Activated naive CD4-positive, alpha-beta T cell treated with anti-CD3 and anti-CD28 coated beads for 36 hours (primary cell): ENCODE measurements at regions not wholly inside any gene's neighbourhood (a gene's known extent, or its start where the extent isn't known, plus 50 kb on each side); places are given as distances from the start of the nearest gene placed in this dataset.

Experiments used
- CTCF ChIA-PET: fragments of 350-600 bp; sonication (Branson Sonifier 250); formaldehyde crosslinking; loops from one replicate; lab custom pipeline; 2021; ENCODE audit warnings: antibody characterized with exemption; lab: Charles Lee
- DNase-seq: peaks from one replicate; pipeline ENCODE4 v3.0.0-alpha.2; 2020
- H3K27ac Mint-ChIP-seq: one replicate; pipeline ENCODE4 v1.8.0; 2021; ENCODE audit warnings: mild to moderate bottlenecking, mixed read lengths
- H3K27me3 Mint-ChIP-seq: one replicate; pipeline ENCODE4 v1.8.0; 2021; ENCODE audit warnings: low read depth, mixed read lengths
- H3K36me3 Mint-ChIP-seq: one replicate; pipeline ENCODE4 v1.8.0; 2021; ENCODE audit warnings: low read depth, mixed read lengths
- H3K4me1 Mint-ChIP-seq: one replicate; pipeline ENCODE4 v1.8.0; 2021; ENCODE audit warnings: low read depth, mixed read lengths
- H3K4me3 Mint-ChIP-seq: one replicate; pipeline ENCODE4 v1.8.0; 2021; ENCODE audit warnings: mild to moderate bottlenecking, moderate library complexity, mixed read lengths
- H3K9me3 Mint-ChIP-seq: one replicate; pipeline ENCODE4 v1.8.0; 2021; ENCODE audit warnings: mixed read lengths
- intact Hi-C: fragments of 100-400 bp; cut with micrococcal nuclease; formaldehyde crosslinking; loops from one replicate; pipeline ENCODE4 v1.15.1; 2023

DNA sequence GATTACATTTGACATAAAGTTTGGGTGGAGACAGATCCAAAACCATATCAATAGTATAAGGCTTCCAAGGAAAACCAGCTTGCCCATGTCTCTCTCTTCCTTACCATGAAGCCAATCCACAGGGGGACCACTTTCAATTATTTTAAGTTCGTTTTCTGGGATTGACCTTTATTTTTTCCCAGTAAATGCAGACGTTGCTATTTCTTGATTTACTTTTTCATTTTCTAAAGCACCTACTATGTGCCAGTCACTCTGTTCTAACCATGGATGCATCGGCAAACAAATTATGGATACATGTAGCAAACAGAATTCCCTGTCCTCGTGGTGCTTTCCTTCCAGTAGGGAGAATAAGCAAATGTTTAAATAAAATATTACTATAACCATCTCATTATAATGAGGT is 65.8 kb upstream of the KCNA1 start:
- Mint-ChIP-seq H3K4me1 (peaks cover 7% of the 10 kb centered on the region), H3K27ac (no peak overlapping the region), H3K36me3 (peaks cover 3% of the 10 kb centered on the region), H3K9me3 (peaks cover 7% of the 10 kb centered on the region), H3K27me3 (peaks cover 9% of the 10 kb centered on the region), H3K4me3 (no peak overlapping the region)
- CTCF ChIA-PET: no interaction called here
- no peak for DNase-seq
- intact Hi-C loops: no loop called here

GRCh38 chr12:4847713-4848112 is 62.0 kb upstream of the KCNA1 start:
- peaks cover 4% of the 10 kb centered on the region for H3K4me1 Mint-ChIP-seq
- H3K36me3 Mint-ChIP-seq: peaks cover 1% of the 10 kb centered on the region
- no peak for DNase-seq
- H3K27ac Mint-ChIP-seq: no peak overlapping the region
- CTCF ChIA-PET: interaction anchor here (0.7 to 2.2 kb wide), 6 partner anchors 10 to 289 kb away, joined by 3 to 9 read pairs (median 4); no protein-coding TSS in a partner anchor
- H3K27me3 Mint-ChIP-seq: peaks cover 4% of the 10 kb centered on the region
- H3K4me3 Mint-ChIP-seq: no peak overlapping the region
- intact Hi-C loops: no loop called here
- H3K9me3 Mint-ChIP-seq: peaks cover 1% of the 10 kb centered on the region

- Mint-ChIP-seq H3K27me3 (no peaks in the 10 kb centered on the region), H3K4me3 (no peak overlapping the region), H3K9me3 (no peaks in the 10 kb centered on the region), H3K36me3 (no peaks in the 10 kb centered on the region), H3K4me1 (peaks cover 2% of the 10 kb centered on the region), H3K27ac (no peak overlapping the region)
- DNase-seq: peak; percentile 38
- CTCF ChIA-PET: interaction anchor here (0.6 to 2.2 kb wide), 14 partner anchors 8 to 1169 kb away, joined by 3 to 9 read pairs (median 4); no protein-coding TSS in a partner anchor
- intact Hi-C loops: no loop called here
Measured at GRCh38 chr12:4849115-4849541, 60.6 kb upstream of the KCNA1 start.

DNA sequence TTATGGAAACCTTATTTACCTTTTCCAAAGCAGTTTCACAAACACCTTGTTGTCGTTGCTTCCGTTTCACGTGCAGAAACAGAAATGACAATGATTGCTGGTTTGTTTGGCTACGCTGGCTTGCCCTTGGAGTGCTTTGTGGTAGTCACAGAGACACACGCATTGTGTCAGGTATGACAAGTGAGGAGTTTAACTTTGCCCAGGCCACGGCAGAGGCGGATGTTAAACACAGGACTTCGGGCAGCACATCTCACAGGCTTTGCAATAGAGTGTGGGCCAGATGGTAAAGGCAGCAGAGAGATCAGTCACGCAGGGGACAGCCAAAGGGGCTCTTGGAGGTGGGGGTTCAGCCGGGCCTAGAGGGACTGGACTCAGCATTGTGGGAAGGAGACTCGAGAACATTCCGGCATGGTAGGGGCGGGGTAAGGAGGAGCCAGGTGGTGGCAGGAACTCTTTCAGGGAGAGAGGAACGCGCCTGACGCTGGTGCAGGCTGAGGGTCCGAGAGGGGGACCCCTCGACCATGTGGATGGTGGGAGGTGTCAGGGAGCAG is 59.8 kb upstream of the KCNA1 start:
- DNase-seq: no peak
- Mint-ChIP-seq H3K4me1 (peaks cover 2% of the 10 kb centered on the region), H3K4me3 (no peak overlapping the region), H3K36me3 (no peaks in the 10 kb centered on the region), H3K27ac (no peak overlapping the region), H3K27me3 (no peaks in the 10 kb centered on the region), H3K9me3 (no peaks in the 10 kb centered on the region)
- intact Hi-C loops: no loop called here
- CTCF ChIA-PET: interaction anchor here (0.7 to 2.2 kb wide), 7 partner anchors 8 to 234 kb away, joined by 3 to 9 read pairs (median 5); no protein-coding TSS in a partner anchor

DNA sequence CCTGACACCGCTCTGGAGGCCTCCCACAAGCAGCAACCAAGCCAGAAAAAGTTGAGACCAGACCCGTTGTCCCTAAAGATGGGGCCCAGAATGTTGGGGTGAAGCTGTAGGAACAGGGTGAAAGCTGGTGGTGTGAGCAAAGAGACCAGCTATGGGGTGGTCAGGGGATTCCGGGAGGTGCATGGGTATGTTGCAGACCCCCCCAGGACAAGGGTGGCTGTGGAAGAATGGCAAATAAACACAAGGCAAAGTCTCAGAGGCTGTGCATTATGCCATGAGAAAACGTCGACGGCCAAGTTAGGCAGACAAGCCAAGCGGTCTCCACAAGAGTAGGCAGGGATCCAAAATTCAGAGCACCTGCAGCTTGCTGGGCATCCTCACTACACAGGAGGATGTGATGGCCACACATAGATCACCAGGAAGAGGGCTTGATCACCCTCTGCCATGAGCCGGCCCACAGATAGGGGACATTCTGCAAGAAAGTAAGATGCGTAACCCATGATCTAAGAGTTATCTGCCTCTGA is 58.8 kb upstream of the KCNA1 start:
- H3K27me3 Mint-ChIP-seq: no peaks in the 10 kb centered on the region
- H3K9me3 Mint-ChIP-seq: no peaks in the 10 kb centered on the region
- intact Hi-C loops: no loop called here
- H3K36me3 Mint-ChIP-seq: no peaks in the 10 kb centered on the region
- DNase-seq: no peak
- H3K4me1 Mint-ChIP-seq: peaks cover 2% of the 10 kb centered on the region
- H3K27ac Mint-ChIP-seq: no peak overlapping the region
- H3K4me3 Mint-ChIP-seq: no peak overlapping the region
- CTCF ChIA-PET: interaction anchor here (0.8 kb wide), 1 partner anchor 13 kb away, joined by 3 read pairs; no protein-coding TSS in a partner anchor

GRCh38 chr12:4852308-4852707 is 57.4 kb upstream of the KCNA1 start:
- H3K9me3 Mint-ChIP-seq: no peaks in the 10 kb centered on the region
- DNase-seq: no peak
- CTCF ChIA-PET: no interaction called here
- peaks cover 2% of the 10 kb centered on the region for H3K4me1 Mint-ChIP-seq
- no peaks in the 10 kb centered on the region for H3K27me3 Mint-ChIP-seq
- H3K36me3 Mint-ChIP-seq: no peaks in the 10 kb centered on the region
- intact Hi-C loops: no loop called here
- H3K27ac Mint-ChIP-seq: no peak overlapping the region
- no peak overlapping the region for H3K4me3 Mint-ChIP-seq

DNA sequence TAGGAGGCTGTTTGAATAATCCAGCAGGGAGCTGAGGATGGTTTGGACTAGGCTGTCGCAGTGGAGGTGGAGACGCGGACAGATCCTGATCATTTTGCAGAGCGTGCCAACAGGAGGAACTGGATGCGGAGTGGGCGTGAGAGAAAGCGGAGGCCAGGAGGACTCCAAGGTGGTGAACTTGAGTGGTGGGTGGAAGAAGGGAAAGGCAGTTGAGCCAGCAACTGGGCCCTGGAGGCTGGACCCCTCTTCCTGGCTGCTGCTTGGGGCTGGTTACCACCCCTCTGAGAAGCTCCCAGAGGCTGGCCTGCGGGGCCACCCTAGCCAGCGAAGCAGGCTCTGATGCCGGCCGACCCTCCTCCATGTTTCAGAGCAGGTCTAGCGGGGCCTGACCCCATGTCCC is 56.8 kb upstream of the KCNA1 start:
- H3K36me3 Mint-ChIP-seq: no peaks in the 10 kb centered on the region
- no peak for DNase-seq
- peaks cover 6% of the 10 kb centered on the region for H3K4me1 Mint-ChIP-seq
- H3K9me3 Mint-ChIP-seq: no peaks in the 10 kb centered on the region
- CTCF ChIA-PET: interaction anchor here (1.3 kb wide), 1 partner anchor 83 kb away, joined by 3 read pairs; no protein-coding TSS in a partner anchor
- intact Hi-C loops: no loop called here
- H3K27ac Mint-ChIP-seq: no peak overlapping the region
- peaks cover 3% of the 10 kb centered on the region for H3K27me3 Mint-ChIP-seq
- no peak overlapping the region for H3K4me3 Mint-ChIP-seq

DNA sequence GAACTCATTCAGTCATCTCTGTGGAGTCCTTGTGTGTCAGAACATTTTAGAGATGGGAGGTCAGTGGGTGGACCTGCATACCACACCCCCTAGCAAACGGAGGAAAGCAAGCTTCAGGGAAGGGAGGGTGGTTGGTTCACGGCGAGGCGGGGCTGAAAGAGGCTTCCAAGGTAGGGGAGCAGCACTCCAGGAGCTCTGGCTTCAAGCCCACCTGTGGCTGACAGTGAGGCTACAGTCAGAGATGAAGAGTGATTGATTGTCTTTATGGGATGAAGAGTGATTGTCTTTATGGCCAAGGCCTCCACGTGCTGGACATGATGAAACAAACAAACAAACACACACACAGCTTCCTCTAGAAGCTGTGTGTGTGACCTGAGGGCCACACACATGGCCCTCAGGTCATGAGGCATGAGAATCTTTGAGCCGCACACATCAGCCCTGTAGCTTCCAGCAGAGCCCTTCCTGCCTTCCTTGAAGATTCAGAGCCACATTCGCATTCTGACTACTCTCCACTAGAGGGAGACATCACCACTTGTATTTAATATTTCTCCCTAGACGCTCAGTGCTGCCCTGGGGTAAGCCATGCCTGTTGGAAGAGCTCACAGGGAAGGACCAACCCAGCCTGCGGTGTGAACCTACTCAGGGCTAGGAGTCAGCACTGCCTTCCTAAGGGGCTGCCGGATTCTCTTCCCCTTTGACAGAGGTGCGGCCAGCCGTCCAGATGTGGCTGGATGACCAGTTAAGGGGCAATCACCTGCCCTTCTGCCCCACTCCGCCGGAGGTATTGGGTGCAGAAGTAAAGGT is 54.4 kb upstream of the KCNA1 start:
- no peaks in the 10 kb centered on the region for H3K36me3 Mint-ChIP-seq
- H3K27me3 Mint-ChIP-seq: peaks cover 14% of the 10 kb centered on the region
- H3K27ac Mint-ChIP-seq: no peak overlapping the region
- no peaks in the 10 kb centered on the region for H3K9me3 Mint-ChIP-seq
- intact Hi-C loops: loop anchor here (1.0 to 5.0 kb wide), 2 partner anchors 57 to 148 kb away; no protein-coding TSS in a partner anchor
- H3K4me3 Mint-ChIP-seq: no peak overlapping the region
- H3K4me1 Mint-ChIP-seq: peaks cover 8% of the 10 kb centered on the region
- CTCF ChIA-PET: interaction anchor here (0.6 to 2.4 kb wide), 32 partner anchors 9 to 256 kb away, joined by 3 to 11 read pairs (median 4); no protein-coding TSS in a partner anchor
- DNase-seq: peak; percentile 72

DNA sequence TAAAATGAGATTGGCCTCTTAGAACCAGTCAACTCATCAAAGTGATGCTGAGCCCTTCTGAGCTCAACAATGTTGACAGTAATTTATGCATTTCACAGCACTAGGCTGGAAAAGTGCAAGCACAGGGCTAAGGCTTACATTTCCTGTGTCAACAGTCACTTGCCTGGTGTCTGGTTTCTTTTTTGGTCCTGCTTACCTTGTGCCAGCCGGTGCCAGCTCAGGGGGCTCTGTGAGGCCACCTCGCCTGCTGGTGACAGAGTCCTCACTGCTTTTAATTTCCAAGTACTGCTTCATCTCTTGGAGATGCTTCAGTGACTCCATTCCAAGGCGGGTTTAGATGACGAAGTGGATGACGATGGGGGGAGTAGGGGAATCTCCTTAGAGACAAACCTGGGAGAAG is 53.1 kb upstream of the KCNA1 start:
- intact Hi-C loops: loop anchor here (2.0 to 5.0 kb wide), 2 partner anchors 40 to 56 kb away; no protein-coding TSS in a partner anchor
- Mint-ChIP-seq H3K4me1 (peaks cover 8% of the 10 kb centered on the region), H3K36me3 (no peaks in the 10 kb centered on the region), H3K27ac (no peak overlapping the region), H3K4me3 (no peak overlapping the region), H3K9me3 (no peaks in the 10 kb centered on the region), H3K27me3 (peaks cover 14% of the 10 kb centered on the region)
- CTCF ChIA-PET: interaction anchor here (0.7 to 2.9 kb wide), 32 partner anchors 8 to 565 kb away, joined by 3 to 11 read pairs (median 5); no protein-coding TSS in a partner anchor
- DNase-seq: no peak

DNA sequence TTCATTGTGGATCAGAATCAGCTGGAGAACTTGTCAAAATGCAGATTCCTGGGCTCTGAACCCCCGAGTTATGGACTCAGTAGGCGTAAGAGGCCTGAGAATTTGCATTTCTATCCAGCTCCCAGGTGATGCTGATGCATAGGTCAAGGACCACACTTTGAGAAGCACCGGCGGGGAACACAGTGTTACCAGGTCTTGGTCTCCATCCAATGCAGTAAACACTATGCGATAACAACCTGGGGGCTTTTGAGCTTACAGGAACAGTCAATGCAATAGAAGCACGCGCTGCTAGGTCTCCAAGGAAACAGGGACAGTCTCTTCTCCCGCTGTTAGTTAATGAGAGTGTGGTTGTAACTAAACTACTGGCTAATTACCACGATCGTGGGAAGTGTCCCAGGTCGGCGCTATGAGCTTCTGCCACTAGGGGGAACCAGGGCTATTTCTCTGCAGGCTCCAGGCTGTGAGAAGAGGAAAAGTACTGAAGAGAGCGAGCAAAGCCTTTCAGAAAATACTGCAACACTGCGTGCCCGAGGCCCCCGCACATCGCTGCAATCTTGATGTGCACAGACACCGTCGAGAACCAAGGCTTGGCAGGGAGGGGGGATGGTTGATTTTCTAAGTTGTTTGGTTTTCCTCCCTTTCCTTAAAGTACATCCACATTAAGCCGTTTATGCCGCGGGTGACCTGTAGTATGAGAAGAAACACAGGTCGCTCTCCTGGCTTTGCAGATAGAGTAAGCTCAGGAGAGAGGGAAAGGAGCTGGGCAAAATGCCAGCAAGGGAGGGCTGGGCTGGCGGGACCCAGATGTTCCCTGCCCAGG is 52.0 kb upstream of the KCNA1 start:
- intact Hi-C loops: loop anchor here (1.0 to 5.0 kb wide), 4 partner anchors 41 to 227 kb away; no protein-coding TSS in a partner anchor
- CTCF ChIA-PET: interaction anchor here (0.6 to 2.9 kb wide), 39 partner anchors 8 to 564 kb away, joined by 3 to 10 read pairs (median 4); no protein-coding TSS in a partner anchor
- H3K4me1 Mint-ChIP-seq: peaks cover 8% of the 10 kb centered on the region
- no peak overlapping the region for H3K27ac Mint-ChIP-seq
- H3K36me3 Mint-ChIP-seq: no peaks in the 10 kb centered on the region
- H3K4me3 Mint-ChIP-seq: peak overlapping the region; percentile 26
- H3K27me3 Mint-ChIP-seq: peaks cover 14% of the 10 kb centered on the region
- no peaks in the 10 kb centered on the region for H3K9me3 Mint-ChIP-seq
- DNase-seq: peak; percentile 90

DNA sequence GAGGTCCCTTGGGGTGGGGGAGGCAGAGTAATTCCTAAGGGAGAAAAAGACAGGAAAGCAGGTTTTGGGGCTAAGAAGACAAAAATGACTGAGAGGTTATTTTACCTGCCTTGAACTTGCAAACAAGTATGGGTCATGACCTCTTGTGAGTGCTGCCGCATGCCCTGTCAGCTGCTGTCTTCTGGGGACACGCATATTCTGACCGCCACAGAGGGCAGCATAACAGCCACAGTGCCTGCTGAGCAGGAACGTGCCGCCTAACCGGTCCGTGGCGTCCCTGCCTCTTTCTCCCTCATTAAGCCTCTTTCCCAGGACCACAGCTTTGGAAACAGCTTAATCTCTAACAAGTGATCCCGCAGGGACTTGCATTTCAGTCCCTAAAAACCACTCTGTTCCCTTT is 51.3 kb upstream of the KCNA1 start:
- no peaks in the 10 kb centered on the region for H3K36me3 Mint-ChIP-seq
- intact Hi-C loops: loop anchor here (5.0 kb wide), 1 partner anchor 54 kb away; no protein-coding TSS in a partner anchor
- CTCF ChIA-PET: interaction anchor here (0.7 to 2.9 kb wide), 15 partner anchors 9 to 226 kb away, joined by 3 to 10 read pairs (median 4); no protein-coding TSS in a partner anchor
- peaks cover 14% of the 10 kb centered on the region for H3K27me3 Mint-ChIP-seq
- no peaks in the 10 kb centered on the region for H3K9me3 Mint-ChIP-seq
- no peak overlapping the region for H3K27ac Mint-ChIP-seq
- no peak for DNase-seq
- H3K4me1 Mint-ChIP-seq: peaks cover 8% of the 10 kb centered on the region
- no peak overlapping the region for H3K4me3 Mint-ChIP-seq
